ENCODE measurements at regions not wholly inside any gene's neighbourhood (a gene's known extent, or its start where the extent isn't known, plus 50 kb on each side); places are given as distances from the start of the nearest gene placed in this dataset.

DNA sequence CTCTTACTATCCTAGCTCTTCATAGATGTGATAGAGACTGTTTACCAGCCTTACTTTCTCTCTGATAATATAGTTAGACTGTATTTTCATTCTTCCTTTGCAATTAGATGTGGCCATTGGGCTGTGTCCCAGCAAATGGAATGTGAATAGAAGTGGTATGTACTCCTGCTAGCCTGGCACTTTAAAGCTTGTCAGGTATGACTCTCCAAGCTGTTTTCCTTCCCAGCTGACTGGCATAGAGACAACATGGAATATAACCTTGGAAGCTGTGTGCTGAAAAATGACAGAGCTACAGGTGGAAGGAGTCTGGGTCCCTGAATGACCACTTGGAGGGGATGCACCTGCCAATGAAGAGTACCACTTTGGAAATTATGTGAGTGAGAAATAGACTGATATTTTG is 116.2 kb downstream of the DIRAS2 start:
- TF ChIP-seq CTCF (conservative IDR thresholded peaks at IDR 0.05 in 1 of 2, IDR thresholded peaks at IDR 0.05 in 1 of 2; ENCODE audit: extremely low read depth in 1 of 2, insufficient read depth in 1 of 2, low read depth in 1 of 2, low read length in 2 of 2): no peak
- no peak for TF ChIP-seq EZH2 (IDR thresholded peaks at IDR 0.05; ENCODE audit: borderline replicate concordance, low read length)

All from mammary epithelial cell (primary cell).